Astrocyte of the cerebellum (primary cell): ENCODE measurements at regions not wholly inside any gene's neighbourhood (a gene's known extent, or its start where the extent isn't known, plus 50 kb on each side); places are given as distances from the start of the nearest gene placed in this dataset.
A peak's percentile ranks its signal among the peaks of the same experiment; 100 is the strongest.
"Not testable (repeated sequence)": the region's sequence is repeated elsewhere in the genome, so short reads cannot be mapped to it uniquely, and the experiment has no call there.

Source experiments
- DNase-seq: peaks from one replicate; pipeline ENCODE4 v3.0.0-alpha.2; 2011; ENCODE audit warnings: low read depth
- H3K4me3 ChIP-seq: 2 replicates; pipeline ENCODE4 v1.5.1; 2011; ENCODE audit warnings: mild to moderate bottlenecking, low read depth, low read length, moderate library complexity
- CTCF ChIP-seq: IDR thresholded peaks from 2 replicates; pipeline ENCODE4 v1.5.1; 2012; ENCODE audit warnings: low read length, low read depth, moderate library complexity, mild to moderate bottlenecking; ENCODE audit errors: missing control alignments
- in situ Hi-C: cut with HindIII; loops from 2 replicates; pipeline ENCODE4 v1.10.0; 2017; ENCODE audit warnings: low sequenced_read_pairs

- in situ Hi-C loops, result no loop called here
Measured at GRCh38 chr1:90864681-90865080, 147.6 kb upstream of the BARHL2 start.

GRCh38 chr1:90862782-90863181, 145.7 kb upstream of the BARHL2 start:
- TF ChIP-seq CTCF, result no peak
- in situ Hi-C loops, result no loop called here
- H3K4me3 ChIP-seq, result no peak overlapping the region
- DNase-seq, result no peak

More at GRCh38 chr1:90864681-90865080, 147.6 kb upstream of the BARHL2 start:
- no peak overlapping the region for H3K4me3 ChIP-seq
- no peak for TF ChIP-seq CTCF
- no peak for DNase-seq

GRCh38 chr1:90861421-90861820, 144.3 kb upstream of the BARHL2 start:
- H3K4me3 ChIP-seq, in situ Hi-C loops, DNase-seq: not testable (repeated sequence)

GRCh38 chr1:90856463-90857007, 139.4 kb upstream of the BARHL2 start:
- H3K4me3 ChIP-seq, result no peak overlapping the region
- DNase-seq, result no peak
- in situ Hi-C loops, result no loop called here
- no peak for TF ChIP-seq CTCF

GRCh38 chr1:90854397-90854924, 137.4 kb upstream of the BARHL2 start:
- no peak for TF ChIP-seq CTCF
- in situ Hi-C loops, result no loop called here
- DNase-seq, result no peak
- H3K4me3 ChIP-seq, result no peak overlapping the region

- peak overlapping the region; percentile 69 for H3K4me3 ChIP-seq
- in situ Hi-C loops, result no loop called here
- TF ChIP-seq CTCF, result no peak
- DNase-seq, result no peak
Measured at GRCh38 chr1:90851711-90852050, 134.6 kb upstream of the BARHL2 start.

GRCh38 chr1:90850898-90851710, 134.0 kb upstream of the BARHL2 start:
- H3K4me3 ChIP-seq, result peak overlapping the region; percentile 69
- peak; percentile 23 for DNase-seq
- in situ Hi-C loops, result no loop called here
- peak; percentile 60 for TF ChIP-seq CTCF
